ENCODE measurements at regions not wholly inside any gene's neighbourhood (a gene's known extent, or its start where the extent isn't known, plus 50 kb on each side); places are given as distances from the start of the nearest gene placed in this dataset.

GRCh38 chr3:86711634-86712033, 279.3 kb downstream of the VGLL3 start:
- no peak for DNase-seq

GRCh38 chr3:86708893-86709292, 282.1 kb downstream of the VGLL3 start:
- DNase-seq = no peak

GRCh38 chr3:86702381-86702958, 288.5 kb downstream of the VGLL3 start:
- peak; percentile 16 for DNase-seq

- no peak for DNase-seq
These were observed 295.2 kb downstream of the VGLL3 start for GRCh38 chr3:86695752-86696151.

- DNase-seq = no peak
These were observed 317.0 kb downstream of the VGLL3 start for GRCh38 chr3:86673991-86674390.

GRCh38 chr3:86661817-86662216, 329.1 kb downstream of the VGLL3 start:
- no peak for DNase-seq

GRCh38 chr3:86658876-86659275, 332.1 kb downstream of the VGLL3 start:
- DNase-seq = no peak

- no peak for DNase-seq
These were observed 336.0 kb downstream of the VGLL3 start for GRCh38 chr3:86654806-86655460.

GRCh38 chr3:86653661-86654205, 337.2 kb downstream of the VGLL3 start:
- DNase-seq = no peak

- DNase-seq = no peak
These were observed 342.9 kb downstream of the VGLL3 start for GRCh38 chr3:86648087-86648486.

- DNase-seq = no peak
These were observed 345.2 kb downstream of the VGLL3 start for GRCh38 chr3:86645756-86646155.

GRCh38 chr3:86634361-86634760, 356.6 kb downstream of the VGLL3 start:
- no peak for DNase-seq

GRCh38 chr3:86629511-86629910, 361.4 kb downstream of the VGLL3 start:
- DNase-seq = no peak

- no peak for DNase-seq
These were observed 366.8 kb downstream of the VGLL3 start for GRCh38 chr3:86624192-86624591.

- DNase-seq = no peak
These were observed 372.2 kb downstream of the VGLL3 start for GRCh38 chr3:86618706-86619105.

- no peak for DNase-seq
These were observed 385.8 kb downstream of the VGLL3 start for GRCh38 chr3:86605166-86605565.

- no peak for DNase-seq
These were observed 395.3 kb downstream of the VGLL3 start for GRCh38 chr3:86595696-86596095.

- peak; percentile 4 for DNase-seq
These were observed 396.1 kb downstream of the VGLL3 start for GRCh38 chr3:86594838-86595237.

- DNase-seq = no peak
These were observed 412.9 kb downstream of the VGLL3 start for GRCh38 chr3:86578071-86578470.

- peak; percentile 52 for DNase-seq
These were observed 427.5 kb downstream of the VGLL3 start for GRCh38 chr3:86563400-86563970.

- DNase-seq = peak; percentile 0
These were observed 428.9 kb downstream of the VGLL3 start for GRCh38 chr3:86562090-86562489.

GRCh38 chr3:86561215-86561614, 429.7 kb downstream of the VGLL3 start:
- no peak for DNase-seq

GRCh38 chr3:86554383-86554782, 436.6 kb downstream of the VGLL3 start:
- DNase-seq = no peak

- DNase-seq = peak; percentile 20
These were observed 443.3 kb downstream of the VGLL3 start for GRCh38 chr3:86547692-86548091.
